Testis (tissue), 2 donors: ENCODE measurements at regions not wholly inside any gene's neighbourhood (a gene's known extent, or its start where the extent isn't known, plus 50 kb on each side); places are given as distances from the start of the nearest gene placed in this dataset.

ENCODE experiments used
- DNase-seq: peaks from one replicate; pipeline ENCODE4 v3.0.0-alpha.2; 2019
- H3K27ac ChIP-seq, 2 donors: fragments of 200-600 bp; sonication (generic); one replicate each; pipeline ENCODE4 v1.5.1; 2019
- H3K27me3 ChIP-seq: fragments of 200-600 bp; sonication (generic); one replicate; pipeline ENCODE4 v1.5.1; 2019
- H3K36me3 ChIP-seq: fragments of 200-600 bp; sonication (generic); one replicate; pipeline ENCODE4 v1.5.1; 2017; ENCODE audit warnings: low read depth; ENCODE audit errors: missing control alignments
- H3K4me1 ChIP-seq: fragments of 200-600 bp; sonication (generic); one replicate; pipeline ENCODE4 v1.5.1; 2019
- H3K4me3 ChIP-seq, 2 donors: fragments of 200-600 bp; sonication (generic); one replicate each; pipeline ENCODE4 v1.5.1; 2017 to 2019
- H3K9me3 ChIP-seq: fragments of 200-600 bp; sonication (generic); one replicate; pipeline ENCODE4 v1.5.1; 2017
- POLR2A ChIP-seq: fragments of 450-650 bp; IDR thresholded peaks from one replicate; pipeline ENCODE4 v1.6.1; 2017; ENCODE audit warnings: antibody characterized with exemption, mild to moderate bottlenecking, moderate library complexity
- WGBS, 2 donors: methylation state at CpG; one replicate each; pipeline ENCODE4 v1.1.5; 2018; 5-methylcytosine and 5-hydroxymethylcytosine counted together
- intact Hi-C: fragments of 100-400 bp; cut with DNase I; formaldehyde crosslinking; loops from one replicate; pipeline ENCODE4 v1.15.1; 2023; ENCODE audit warnings: low total_unique reads
- TF ChIP-seq, protein P1 (sequence below), 3 experiments: fragments of 450-650 bp in 2 of 3; fragments of 200-600 bp in 1 of 3; sonication (generic) in 1 of 3; IDR thresholded peaks; one replicate each; pipeline ENCODE4 v1.5.1; 2016 to 2019; ENCODE audit warnings: antibody characterized with exemption in 3 of 3, mild to moderate bottlenecking in 2 of 3, moderate library complexity in 1 of 3

DNA sequence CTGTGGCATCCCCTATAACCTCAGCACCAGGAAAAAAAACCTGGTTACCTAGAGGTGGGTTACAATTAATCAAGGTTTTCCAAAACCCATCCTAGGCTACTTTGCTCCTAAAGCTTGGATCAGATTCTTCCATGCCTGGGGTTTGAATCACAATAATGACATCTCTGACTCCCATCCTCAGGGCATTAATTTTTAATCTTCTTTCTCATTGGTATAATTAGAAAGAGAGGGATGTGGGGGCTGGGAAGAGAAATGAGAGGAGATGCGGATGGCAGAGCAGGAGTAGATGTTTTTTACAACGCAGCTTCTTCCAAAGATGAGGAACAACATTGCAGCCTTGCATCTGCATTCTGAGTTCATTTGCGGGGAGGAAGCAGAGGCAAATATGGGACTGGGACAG is 117.2 kb upstream of the E2F8 start:
- Histone ChIP-seq H3K27ac (no peak overlapping the region), H3K27me3 (no peaks in the 10 kb centered on the region), H3K36me3 (no peaks in the 10 kb centered on the region), H3K4me1 (no peaks in the 10 kb centered on the region), H3K4me3 (no peak overlapping the region), H3K9me3 (no peaks in the 10 kb centered on the region)
- 89 to 95% methylated on average over 3 of the region's 3 CpGs for WGBS, 2 donors
- intact Hi-C loops, result no loop called here
- DNase-seq, result no peak
- TF ChIP-seq, protein P1, sequence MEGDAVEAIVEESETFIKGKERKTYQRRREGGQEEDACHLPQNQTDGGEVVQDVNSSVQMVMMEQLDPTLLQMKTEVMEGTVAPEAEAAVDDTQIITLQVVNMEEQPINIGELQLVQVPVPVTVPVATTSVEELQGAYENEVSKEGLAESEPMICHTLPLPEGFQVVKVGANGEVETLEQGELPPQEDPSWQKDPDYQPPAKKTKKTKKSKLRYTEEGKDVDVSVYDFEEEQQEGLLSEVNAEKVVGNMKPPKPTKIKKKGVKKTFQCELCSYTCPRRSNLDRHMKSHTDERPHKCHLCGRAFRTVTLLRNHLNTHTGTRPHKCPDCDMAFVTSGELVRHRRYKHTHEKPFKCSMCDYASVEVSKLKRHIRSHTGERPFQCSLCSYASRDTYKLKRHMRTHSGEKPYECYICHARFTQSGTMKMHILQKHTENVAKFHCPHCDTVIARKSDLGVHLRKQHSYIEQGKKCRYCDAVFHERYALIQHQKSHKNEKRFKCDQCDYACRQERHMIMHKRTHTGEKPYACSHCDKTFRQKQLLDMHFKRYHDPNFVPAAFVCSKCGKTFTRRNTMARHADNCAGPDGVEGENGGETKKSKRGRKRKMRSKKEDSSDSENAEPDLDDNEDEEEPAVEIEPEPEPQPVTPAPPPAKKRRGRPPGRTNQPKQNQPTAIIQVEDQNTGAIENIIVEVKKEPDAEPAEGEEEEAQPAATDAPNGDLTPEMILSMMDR (IDR thresholded peaks at IDR 0.05), result no peak
- no peak for TF ChIP-seq POLR2A

DNA sequence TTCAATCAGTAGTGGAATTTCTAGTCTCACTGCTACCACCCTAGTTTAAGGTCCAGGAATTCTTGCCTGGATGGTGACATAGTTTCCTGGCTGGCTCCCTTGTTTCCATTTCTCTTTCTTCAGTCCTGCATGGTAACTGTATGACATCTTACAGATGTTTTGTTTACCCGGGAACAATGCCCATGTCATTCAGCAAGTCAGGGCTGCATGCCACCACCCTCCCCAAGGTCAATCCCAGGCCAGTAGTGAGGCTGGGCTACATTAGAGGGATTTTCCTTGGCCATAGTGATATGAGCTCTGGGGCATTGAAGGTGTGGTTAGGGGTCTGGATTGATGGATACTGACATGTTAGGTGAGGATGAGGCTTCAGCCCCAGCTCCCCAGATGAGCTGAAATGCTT is 114.9 kb upstream of the E2F8 start:
- H3K36me3 ChIP-seq, result no peaks in the 10 kb centered on the region
- H3K27me3 ChIP-seq, result no peaks in the 10 kb centered on the region
- no peak for DNase-seq
- no peak overlapping the region for H3K27ac ChIP-seq
- H3K9me3 ChIP-seq, result no peaks in the 10 kb centered on the region
- WGBS, 2 donors, result 50 to 73% methylated on average over 1 of the region's 1 CpG
- no peak overlapping the region for H3K4me3 ChIP-seq
- intact Hi-C loops, result no loop called here
- H3K4me1 ChIP-seq, result no peaks in the 10 kb centered on the region
- TF ChIP-seq, protein P1 (IDR thresholded peaks at IDR 0.05), result no peak
- no peak for TF ChIP-seq POLR2A

DNA sequence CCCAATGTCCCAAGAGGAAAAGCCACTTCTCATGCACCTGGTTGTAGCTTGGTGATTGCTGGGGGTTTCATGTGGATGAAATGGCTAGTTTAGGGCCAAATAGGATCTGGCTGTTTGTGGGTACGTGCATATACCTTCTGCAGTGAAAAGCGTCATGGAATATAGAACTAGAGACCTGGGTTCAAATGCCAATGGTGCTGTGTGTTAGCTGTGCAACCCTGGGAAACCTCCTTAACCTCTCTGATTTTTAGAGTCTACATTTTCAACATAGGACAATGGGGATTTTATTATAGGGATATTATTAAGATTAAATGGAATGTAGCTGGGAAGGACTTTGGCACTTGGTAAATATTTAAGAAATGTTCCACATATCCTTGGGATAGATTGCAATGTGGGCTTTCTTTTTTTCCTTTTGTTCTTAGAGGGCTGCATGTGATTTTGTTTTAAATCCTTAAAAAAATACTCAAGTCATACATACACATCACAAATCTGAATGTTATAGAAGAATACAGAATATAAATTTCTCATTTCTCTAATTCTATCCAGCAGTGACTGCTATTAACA is 112.6 kb upstream of the E2F8 start:
- intact Hi-C loops, result no loop called here
- TF ChIP-seq, protein P1 (IDR thresholded peaks at IDR 0.05), result no peak
- no peak for TF ChIP-seq POLR2A
- no peaks in the 10 kb centered on the region for H3K36me3 ChIP-seq
- no peaks in the 10 kb centered on the region for H3K4me1 ChIP-seq
- DNase-seq, result no peak
- H3K27me3 ChIP-seq, result no peaks in the 10 kb centered on the region
- H3K4me3 ChIP-seq, result no peak overlapping the region
- H3K27ac ChIP-seq, result no peak overlapping the region
- no peaks in the 10 kb centered on the region for H3K9me3 ChIP-seq
- 94 to 98% methylated on average over 2 of the region's 2 CpGs for WGBS, 2 donors

DNA sequence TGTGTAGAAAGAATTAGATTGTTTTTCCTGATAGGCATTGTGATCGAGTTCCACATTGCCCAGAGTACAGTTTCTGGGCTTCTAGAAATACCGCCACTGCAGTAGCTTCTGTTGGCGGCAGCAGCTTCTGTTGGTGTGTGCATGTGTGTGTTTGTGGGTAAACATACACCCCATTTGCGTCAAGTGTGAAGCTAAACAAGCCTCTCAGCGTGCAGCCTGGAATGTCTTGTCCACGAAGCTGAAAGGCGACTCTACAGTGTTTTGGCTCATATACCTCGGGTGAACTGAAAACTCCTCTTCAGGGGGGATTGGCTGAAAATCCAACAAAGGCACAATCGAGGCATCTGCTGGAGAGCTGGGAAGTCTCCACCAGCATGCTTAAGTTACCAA is 112.0 kb upstream of the E2F8 start:
- H3K4me3 ChIP-seq, result no peak overlapping the region
- H3K36me3 ChIP-seq, result no peaks in the 10 kb centered on the region
- H3K9me3 ChIP-seq, result no peaks in the 10 kb centered on the region
- DNase-seq, result no peak
- no peak overlapping the region for H3K27ac ChIP-seq
- TF ChIP-seq, protein P1 (IDR thresholded peaks at IDR 0.05), result no peak
- TF ChIP-seq POLR2A, result no peak
- no peaks in the 10 kb centered on the region for H3K4me1 ChIP-seq
- no peaks in the 10 kb centered on the region for H3K27me3 ChIP-seq
- WGBS, 2 donors, result 76% methylated on average over 9 of the region's 9 CpGs
- intact Hi-C loops, result no loop called here

DNA sequence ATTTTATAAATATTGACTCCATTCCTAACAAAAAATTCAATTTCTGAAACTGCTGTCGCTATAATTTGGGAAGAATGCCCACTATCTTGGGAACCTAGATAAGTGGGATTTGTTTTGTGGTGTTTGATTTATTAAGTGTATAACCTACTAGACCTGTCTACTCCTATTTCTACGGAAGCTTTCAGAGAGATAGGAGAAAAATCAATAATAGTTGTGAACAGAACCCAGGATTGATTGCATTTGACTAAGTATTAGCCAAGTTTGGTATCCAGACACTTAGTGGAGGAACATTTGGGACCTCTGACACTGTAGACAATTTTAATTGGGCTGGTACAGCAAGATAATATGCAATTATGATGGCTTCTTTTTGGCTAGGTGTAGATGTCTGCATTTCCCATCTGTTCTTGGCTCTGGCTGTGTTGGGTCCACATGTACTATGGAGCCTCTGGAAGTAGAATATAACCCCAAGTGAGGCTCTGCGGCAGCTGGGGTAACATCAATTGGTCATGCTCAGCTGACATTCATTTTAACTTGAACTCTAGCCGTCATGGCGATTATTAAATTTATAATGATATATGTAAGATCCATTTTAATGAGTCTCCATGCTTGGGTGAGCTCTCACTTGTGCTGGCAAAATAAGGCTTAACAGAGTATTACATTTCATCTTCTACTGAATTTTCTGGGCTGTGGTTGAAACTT is 111.5 kb upstream of the E2F8 start:
- Histone ChIP-seq H3K4me1 (no peaks in the 10 kb centered on the region), H3K9me3 (no peaks in the 10 kb centered on the region), H3K4me3 (no peak overlapping the region), H3K27ac (no peak overlapping the region), H3K36me3 (no peaks in the 10 kb centered on the region), H3K27me3 (no peaks in the 10 kb centered on the region)
- DNase-seq, result no peak
- intact Hi-C loops, result no loop called here
- 72 to 79% methylated on average over 5 of the region's 5 CpGs for WGBS, 2 donors
- TF ChIP-seq POLR2A, result no peak
- TF ChIP-seq, protein P1 (IDR thresholded peaks at IDR 0.05), result no peak
